ENCODE measurements at regions not wholly inside any gene's neighbourhood (a gene's known extent, or its start where the extent isn't known, plus 50 kb on each side); places are given as distances from the start of the nearest gene placed in this dataset.

- DNase-seq = no peak
Observed at GRCh38 chr1:227369102-227369760, 50.9 kb upstream of the CDC42BPA start.
